OCI-LY7 (cell line): ENCODE measurements at regions not wholly inside any gene's neighbourhood (a gene's known extent, or its start where the extent isn't known, plus 50 kb on each side); places are given as distances from the start of the nearest gene placed in this dataset.

Experiments
- BruUV-seq: library from RNA; stranded (reverse); fragments of 400-500 nt; replicated peaks from 2 replicates; lab custom pipeline; 2021; lab: Mats Ljungman, UMichigan
- CTCF ChIA-PET: fragments of 300-600 bp; sonication (Branson Sonifier 250); formaldehyde crosslinking; loops from one replicate; lab custom pipeline; 2022; ENCODE audit warnings: antibody characterized with exemption; ENCODE audit not compliant: unreplicated experiment; lab: Charles Lee
- POLR2A ChIA-PET: fragments of 300-600 bp; sonication (Branson Sonifier 250); formaldehyde crosslinking; loops from one replicate; lab custom pipeline; 2022; ENCODE audit warnings: antibody characterized with exemption; lab: Charles Lee
- DNase-seq: peaks from one replicate; pipeline ENCODE4 v3.0.0-alpha.2; 2015; ENCODE audit warnings: low spot score
- H2AFZ ChIP-seq: fragments of 200-600 bp; sonication (generic), shearing (Covaris generic); 2 replicates; pipeline ENCODE4 v1.6.1; 2014; ENCODE audit warnings: mild to moderate bottlenecking, antibody characterized with exemption, low read length, moderate library complexity
- H3K27ac ChIP-seq: fragments of 200-600 bp; sonication (generic); 2 replicates; pipeline ENCODE4 v1.5.1; 2014; ENCODE audit warnings: mixed run types, low read depth, mild to moderate bottlenecking, moderate library complexity, low read length, inconsistent platforms; ENCODE audit not compliant: poor library complexity, severe bottlenecking
- H3K36me3 ChIP-seq: fragments of 200-600 bp; sonication (generic); 2 replicates; pipeline ENCODE4 v1.6.1; 2014; ENCODE audit warnings: mild to moderate bottlenecking, antibody characterized with exemption, low read length, moderate library complexity, mixed read lengths; ENCODE audit not compliant: insufficient read depth
- H3K4me1 ChIP-seq: fragments of 200-600 bp; sonication (generic); 2 replicates; pipeline ENCODE4 v1.5.1; 2014; ENCODE audit warnings: mild to moderate bottlenecking, low read length; ENCODE audit not compliant: insufficient read depth, poor library complexity, severe bottlenecking
- H3K4me2 ChIP-seq: fragments of 200-600 bp; sonication (generic); 2 replicates; pipeline ENCODE4 v1.6.1; 2014; ENCODE audit warnings: mild to moderate bottlenecking, low read length
- H3K4me3 ChIP-seq: fragments of 200-600 bp; sonication (generic); 2 replicates; pipeline ENCODE4 v1.5.1; 2014; ENCODE audit warnings: mild to moderate bottlenecking, low read depth, low read length; ENCODE audit not compliant: poor library complexity, severe bottlenecking
- H3K79me2 ChIP-seq: fragments of 200-600 bp; sonication (generic); 2 replicates; pipeline ENCODE4 v1.6.1; 2016; ENCODE audit warnings: low read depth, mild to moderate bottlenecking, low read length, moderate library complexity, mixed read lengths; ENCODE audit not compliant: insufficient read depth
- H3K9me2 ChIP-seq: fragments of 200-600 bp; sonication (generic); 2 replicates; pipeline ENCODE4 v1.6.1; 2016; ENCODE audit warnings: mild to moderate bottlenecking, low read length, mixed read lengths; ENCODE audit not compliant: insufficient read depth
- H3K9me3 ChIP-seq: fragments of 200-600 bp; sonication (generic); 2 replicates; pipeline ENCODE4 v1.6.1; 2014; ENCODE audit warnings: mild to moderate bottlenecking, mixed run types, low read length, mixed read lengths
- H4K20me1 ChIP-seq: fragments of 200-600 bp; sonication (generic); 2 replicates; pipeline ENCODE4 v1.6.1; 2014; ENCODE audit warnings: mild to moderate bottlenecking, antibody characterized with exemption, low read length, moderate library complexity, mixed read lengths; ENCODE audit not compliant: insufficient read depth
- EZH2phosphoT487 ChIP-seq: fragments of 200-600 bp; sonication (generic); IDR thresholded peaks from 2 replicates; pipeline ENCODE4 v1.6.1; 2018; ENCODE audit warnings: low read depth, borderline replicate concordance, mild to moderate bottlenecking, mixed run types, antibody characterized with exemption, low read length, moderate library complexity, mixed read lengths
- intact Hi-C: fragments of 100-400 bp; cut with micrococcal nuclease; formaldehyde crosslinking; loops from one replicate; pipeline ENCODE4 v1.10.0; 2022; ENCODE audit not compliant: unreplicated experiment
- TF ChIP-seq, protein P1 (sequence below): fragments of 200-600 bp; sonication (generic); conservative IDR thresholded peaks from 2 replicates; pipeline ENCODE4 v1.5.1; 2014; ENCODE audit warnings: mild to moderate bottlenecking, antibody characterized with exemption, low read length, moderate library complexity, mixed read lengths

DNA sequence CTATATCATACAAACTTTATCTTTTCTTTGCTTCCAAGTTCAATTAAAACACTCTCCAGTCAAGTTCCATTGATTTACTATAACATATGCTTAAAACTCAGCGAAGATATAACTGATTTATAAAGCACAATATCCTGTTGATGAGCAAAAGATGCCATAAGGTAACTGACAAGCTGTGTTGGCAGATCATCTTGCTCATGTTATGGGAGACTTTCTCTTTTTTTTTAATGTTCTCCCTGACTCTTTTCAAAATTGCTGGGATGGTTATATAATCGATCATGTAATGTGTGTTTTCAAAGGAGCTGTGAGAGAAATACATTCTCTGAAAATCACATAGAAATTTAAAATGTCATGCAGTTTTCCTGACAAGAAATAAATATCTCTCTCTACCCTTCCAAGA, 293.5 kb downstream of the MED10 start:
- no TSS peak for BruUV-seq
- H3K36me3 ChIP-seq: no peaks in the 10 kb centered on the region
- no peaks in the 10 kb centered on the region for H3K9me2 ChIP-seq
- POLR2A ChIA-PET: no interaction called here
- no peak overlapping the region for H3K4me3 ChIP-seq
- CTCF ChIA-PET: no interaction called here
- no peak overlapping the region for H3K27ac ChIP-seq
- no peaks in the 10 kb centered on the region for H3K79me2 ChIP-seq
- DNase-seq: no peak
- no peak overlapping the region for H2AFZ ChIP-seq
- H4K20me1 ChIP-seq: no peaks in the 10 kb centered on the region
- no peak for TF ChIP-seq EZH2phosphoT487
- TF ChIP-seq, protein P1, sequence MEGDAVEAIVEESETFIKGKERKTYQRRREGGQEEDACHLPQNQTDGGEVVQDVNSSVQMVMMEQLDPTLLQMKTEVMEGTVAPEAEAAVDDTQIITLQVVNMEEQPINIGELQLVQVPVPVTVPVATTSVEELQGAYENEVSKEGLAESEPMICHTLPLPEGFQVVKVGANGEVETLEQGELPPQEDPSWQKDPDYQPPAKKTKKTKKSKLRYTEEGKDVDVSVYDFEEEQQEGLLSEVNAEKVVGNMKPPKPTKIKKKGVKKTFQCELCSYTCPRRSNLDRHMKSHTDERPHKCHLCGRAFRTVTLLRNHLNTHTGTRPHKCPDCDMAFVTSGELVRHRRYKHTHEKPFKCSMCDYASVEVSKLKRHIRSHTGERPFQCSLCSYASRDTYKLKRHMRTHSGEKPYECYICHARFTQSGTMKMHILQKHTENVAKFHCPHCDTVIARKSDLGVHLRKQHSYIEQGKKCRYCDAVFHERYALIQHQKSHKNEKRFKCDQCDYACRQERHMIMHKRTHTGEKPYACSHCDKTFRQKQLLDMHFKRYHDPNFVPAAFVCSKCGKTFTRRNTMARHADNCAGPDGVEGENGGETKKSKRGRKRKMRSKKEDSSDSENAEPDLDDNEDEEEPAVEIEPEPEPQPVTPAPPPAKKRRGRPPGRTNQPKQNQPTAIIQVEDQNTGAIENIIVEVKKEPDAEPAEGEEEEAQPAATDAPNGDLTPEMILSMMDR: no peak
- H3K4me2 ChIP-seq: no peak overlapping the region
- intact Hi-C loops: no loop called here
- no peaks in the 10 kb centered on the region for H3K9me3 ChIP-seq
- no peaks in the 10 kb centered on the region for H3K4me1 ChIP-seq

DNA sequence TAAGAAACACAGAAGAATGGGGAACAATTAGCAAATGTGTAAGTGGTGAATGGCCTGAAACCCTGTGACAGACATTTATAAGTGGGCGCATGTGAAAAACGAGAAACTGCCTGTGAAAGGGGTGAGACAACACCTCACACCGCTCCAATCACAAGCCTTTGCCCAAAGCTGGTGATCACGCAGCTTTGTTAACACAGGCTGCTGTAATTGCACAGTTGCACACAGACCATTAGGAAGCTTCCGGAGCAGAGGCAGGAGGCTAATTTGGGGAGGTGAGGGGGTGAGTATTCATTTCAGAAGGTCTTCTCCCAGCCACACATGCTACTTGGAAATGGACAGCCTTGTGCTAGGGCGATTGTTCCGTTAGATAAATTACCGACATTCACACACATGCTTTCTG, 294.0 kb downstream of the MED10 start:
- no peaks in the 10 kb centered on the region for H3K79me2 ChIP-seq
- H3K27ac ChIP-seq: no peak overlapping the region
- no peaks in the 10 kb centered on the region for H3K4me1 ChIP-seq
- CTCF ChIA-PET: no interaction called here
- no peak for DNase-seq
- no peaks in the 10 kb centered on the region for H3K36me3 ChIP-seq
- no TSS peak for BruUV-seq
- intact Hi-C loops: no loop called here
- H4K20me1 ChIP-seq: no peaks in the 10 kb centered on the region
- TF ChIP-seq, protein P1: no peak
- no peak for TF ChIP-seq EZH2phosphoT487
- no peak overlapping the region for H3K4me2 ChIP-seq
- POLR2A ChIA-PET: no interaction called here
- no peaks in the 10 kb centered on the region for H3K9me2 ChIP-seq
- H2AFZ ChIP-seq: no peak overlapping the region
- H3K9me3 ChIP-seq: no peaks in the 10 kb centered on the region
- no peak overlapping the region for H3K4me3 ChIP-seq

DNA sequence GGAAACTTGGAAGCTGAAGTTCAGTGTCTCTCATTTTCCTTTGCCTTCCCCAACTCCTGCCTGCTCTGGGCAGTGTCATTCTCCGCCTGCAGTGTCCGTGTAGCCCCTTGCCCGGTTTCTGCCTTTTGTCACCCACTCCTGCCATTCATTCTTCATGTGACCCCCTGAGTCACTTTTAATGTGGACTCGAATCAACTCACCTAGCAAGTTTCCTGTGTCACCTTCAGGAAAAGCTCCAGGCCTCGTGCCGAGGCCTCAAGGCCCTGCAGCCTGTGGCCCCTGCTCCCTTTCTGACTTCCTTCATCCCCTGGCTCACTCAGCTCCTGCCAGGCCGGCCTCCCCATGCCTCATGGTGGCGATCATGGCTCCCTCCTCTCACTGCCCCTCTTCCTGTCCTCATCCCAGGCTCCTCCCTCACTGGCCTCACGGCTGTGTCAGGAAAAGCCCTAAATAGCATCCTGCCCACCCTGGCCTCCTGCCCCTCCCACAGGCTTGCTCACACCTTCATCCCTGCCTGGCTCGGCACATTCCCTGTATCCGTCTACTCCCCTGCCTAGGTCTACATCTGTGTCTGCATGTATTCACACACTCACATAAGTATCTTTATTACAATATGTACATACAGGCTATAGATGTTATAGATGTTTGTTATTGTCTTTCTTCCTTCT, 294.9 kb downstream of the MED10 start:
- Histone ChIP-seq H2AFZ (no peak overlapping the region), H3K4me2 (no peak overlapping the region), H3K36me3 (no peaks in the 10 kb centered on the region), H3K9me3 (no peaks in the 10 kb centered on the region), H3K79me2 (no peaks in the 10 kb centered on the region), H3K4me1 (no peaks in the 10 kb centered on the region), H4K20me1 (no peaks in the 10 kb centered on the region), H3K27ac (no peak overlapping the region), H3K4me3 (no peak overlapping the region), H3K9me2 (no peaks in the 10 kb centered on the region)
- DNase-seq: no peak
- TF ChIP-seq EZH2phosphoT487: no peak
- TF ChIP-seq, protein P1: no peak
- no TSS peak for BruUV-seq
- intact Hi-C loops: no loop called here
- ChIA-PET CTCF (no interaction called here), POLR2A (no interaction called here)
